ENCODE measurements at regions not wholly inside any gene's neighbourhood (a gene's known extent, or its start where the extent isn't known, plus 50 kb on each side); places are given as distances from the start of the nearest gene placed in this dataset.

DNA sequence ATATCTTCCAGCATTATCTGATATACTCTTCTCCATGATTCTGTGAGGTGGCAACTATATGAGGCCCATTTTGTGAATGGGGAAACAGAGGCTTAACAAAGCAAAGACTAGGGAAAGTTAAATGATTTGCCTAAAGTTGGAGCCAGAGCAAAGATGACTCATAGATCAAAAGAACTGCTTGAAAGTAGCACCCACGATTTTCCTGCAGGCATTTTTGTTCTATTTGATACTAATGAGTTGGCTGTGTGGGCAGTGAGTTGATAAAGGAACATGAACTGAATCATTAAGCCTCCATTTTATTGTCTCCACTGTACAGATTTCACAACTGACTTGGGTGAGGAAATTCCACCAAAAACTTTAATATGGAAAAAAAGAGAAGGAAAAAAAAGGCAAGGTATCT is 138.9 kb upstream of the IGFBP7 start:
- TF ChIP-seq, protein P1, sequence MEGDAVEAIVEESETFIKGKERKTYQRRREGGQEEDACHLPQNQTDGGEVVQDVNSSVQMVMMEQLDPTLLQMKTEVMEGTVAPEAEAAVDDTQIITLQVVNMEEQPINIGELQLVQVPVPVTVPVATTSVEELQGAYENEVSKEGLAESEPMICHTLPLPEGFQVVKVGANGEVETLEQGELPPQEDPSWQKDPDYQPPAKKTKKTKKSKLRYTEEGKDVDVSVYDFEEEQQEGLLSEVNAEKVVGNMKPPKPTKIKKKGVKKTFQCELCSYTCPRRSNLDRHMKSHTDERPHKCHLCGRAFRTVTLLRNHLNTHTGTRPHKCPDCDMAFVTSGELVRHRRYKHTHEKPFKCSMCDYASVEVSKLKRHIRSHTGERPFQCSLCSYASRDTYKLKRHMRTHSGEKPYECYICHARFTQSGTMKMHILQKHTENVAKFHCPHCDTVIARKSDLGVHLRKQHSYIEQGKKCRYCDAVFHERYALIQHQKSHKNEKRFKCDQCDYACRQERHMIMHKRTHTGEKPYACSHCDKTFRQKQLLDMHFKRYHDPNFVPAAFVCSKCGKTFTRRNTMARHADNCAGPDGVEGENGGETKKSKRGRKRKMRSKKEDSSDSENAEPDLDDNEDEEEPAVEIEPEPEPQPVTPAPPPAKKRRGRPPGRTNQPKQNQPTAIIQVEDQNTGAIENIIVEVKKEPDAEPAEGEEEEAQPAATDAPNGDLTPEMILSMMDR (IDR thresholded peaks at IDR 0.05; ENCODE audit: poor library complexity, severe bottlenecking): no peak
- TF ChIP-seq EZH2 (IDR thresholded peaks at IDR 0.05; ENCODE audit: borderline replicate concordance, insufficient read depth, low read length, poor library complexity, severe bottlenecking): no peak
- no peak for TF ChIP-seq EP300 (conservative IDR thresholded peaks at IDR 0.05; ENCODE audit: poor library complexity, severe bottlenecking)
- no peak for TF ChIP-seq MXI1 (conservative IDR thresholded peaks at IDR 0.05; ENCODE audit: poor library complexity, severe bottlenecking)
- no peak for TF ChIP-seq POLR2AphosphoS5 (IDR thresholded peaks at IDR 0.05)
- TF ChIP-seq SMC3 (conservative IDR thresholded peaks at IDR 0.05; ENCODE audit: poor library complexity): no peak
